ENCODE measurements at regions not wholly inside any gene's neighbourhood (a gene's known extent, or its start where the extent isn't known, plus 50 kb on each side); places are given as distances from the start of the nearest gene placed in this dataset.

DNA sequence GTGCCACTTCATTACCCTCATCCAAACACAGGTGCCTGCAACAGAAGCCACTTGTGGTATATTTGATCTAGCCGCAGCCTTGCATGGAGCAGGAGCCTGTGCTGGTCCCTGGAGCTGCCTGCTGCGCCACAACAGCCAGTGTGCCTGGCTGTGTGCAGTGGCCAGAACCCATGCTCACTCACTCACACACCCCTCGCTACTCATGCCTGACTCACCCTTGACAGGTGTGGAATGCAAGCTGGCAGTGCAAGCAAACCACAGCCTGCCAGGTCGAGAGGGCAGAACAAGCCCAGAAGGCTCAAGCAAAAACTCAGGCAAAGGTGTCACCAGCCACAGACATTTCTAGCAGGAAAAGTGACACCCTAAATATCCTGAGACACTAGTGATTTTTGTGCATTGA, 1510.9 kb downstream of the KCNT2 start:
- Mint-ChIP-seq H3K27ac (ENCODE audit: low read depth, unreplicated experiment) (no peak overlapping the region), H3K4me3 (ENCODE audit: unreplicated experiment) (peak overlapping the region; percentile 25), H3K27me3 (ENCODE audit: insufficient read depth, unreplicated experiment) (no peaks in the 10 kb centered on the region), H3K9me3 (ENCODE audit: unreplicated experiment) (no peaks in the 10 kb centered on the region), H3K4me1 (ENCODE audit: insufficient read depth, unreplicated experiment) (peaks cover 24% of the 10 kb centered on the region), H3K36me3 (ENCODE audit: insufficient read depth, unreplicated experiment) (no peaks in the 10 kb centered on the region)
- DNase-seq (ENCODE audit: unreplicated experiment): peak; percentile 91
- TF ChIP-seq, protein P1, sequence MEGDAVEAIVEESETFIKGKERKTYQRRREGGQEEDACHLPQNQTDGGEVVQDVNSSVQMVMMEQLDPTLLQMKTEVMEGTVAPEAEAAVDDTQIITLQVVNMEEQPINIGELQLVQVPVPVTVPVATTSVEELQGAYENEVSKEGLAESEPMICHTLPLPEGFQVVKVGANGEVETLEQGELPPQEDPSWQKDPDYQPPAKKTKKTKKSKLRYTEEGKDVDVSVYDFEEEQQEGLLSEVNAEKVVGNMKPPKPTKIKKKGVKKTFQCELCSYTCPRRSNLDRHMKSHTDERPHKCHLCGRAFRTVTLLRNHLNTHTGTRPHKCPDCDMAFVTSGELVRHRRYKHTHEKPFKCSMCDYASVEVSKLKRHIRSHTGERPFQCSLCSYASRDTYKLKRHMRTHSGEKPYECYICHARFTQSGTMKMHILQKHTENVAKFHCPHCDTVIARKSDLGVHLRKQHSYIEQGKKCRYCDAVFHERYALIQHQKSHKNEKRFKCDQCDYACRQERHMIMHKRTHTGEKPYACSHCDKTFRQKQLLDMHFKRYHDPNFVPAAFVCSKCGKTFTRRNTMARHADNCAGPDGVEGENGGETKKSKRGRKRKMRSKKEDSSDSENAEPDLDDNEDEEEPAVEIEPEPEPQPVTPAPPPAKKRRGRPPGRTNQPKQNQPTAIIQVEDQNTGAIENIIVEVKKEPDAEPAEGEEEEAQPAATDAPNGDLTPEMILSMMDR (IDR thresholded peaks at IDR 0.05; ENCODE audit: unreplicated experiment): no peak
- intact Hi-C loops (cut with micrococcal nuclease): no loop called here
- no TSS peak for BruUV-seq (replicated peaks)
- ChIA-PET POLR2A (interaction anchor here (1.7 kb wide), 1 partner anchor 14 kb away, joined by 6 read pairs; no protein-coding TSS in a partner anchor), CTCF (interaction anchor here (0.6 to 1.1 kb wide), 6 partner anchors 9 to 1212 kb away, joined by 3 to 4 read pairs (median 3); no protein-coding TSS in a partner anchor)

DNA sequence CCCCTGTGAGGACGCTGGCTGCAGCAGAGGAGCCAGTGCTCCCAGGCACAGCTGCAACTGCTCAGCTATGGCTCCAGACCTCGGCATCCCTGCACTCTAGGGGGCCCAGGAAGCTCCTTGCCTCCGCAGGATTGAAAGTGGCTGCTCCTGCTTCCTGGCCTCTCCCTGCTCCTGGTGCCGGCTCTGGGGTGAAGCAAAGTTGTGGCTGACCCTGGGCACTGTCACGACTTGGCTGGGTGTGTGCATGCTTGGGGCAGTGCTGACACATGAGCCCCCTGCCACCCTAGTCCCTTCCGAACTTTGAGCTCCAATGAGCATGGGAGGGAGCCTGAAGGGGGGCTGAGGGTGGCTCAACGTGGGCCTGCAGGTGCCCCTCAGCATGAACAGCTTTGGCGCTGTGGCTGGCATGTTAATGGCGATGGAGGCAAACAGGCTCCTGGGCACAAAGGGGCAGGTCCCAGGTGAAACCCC, 1512.2 kb downstream of the KCNT2 start:
- Mint-ChIP-seq H3K36me3 (ENCODE audit: insufficient read depth, unreplicated experiment) (no peaks in the 10 kb centered on the region), H3K27ac (ENCODE audit: low read depth, unreplicated experiment) (no peak overlapping the region), H3K4me3 (ENCODE audit: unreplicated experiment) (no peak overlapping the region), H3K27me3 (ENCODE audit: insufficient read depth, unreplicated experiment) (no peaks in the 10 kb centered on the region), H3K9me3 (ENCODE audit: unreplicated experiment) (no peaks in the 10 kb centered on the region), H3K4me1 (ENCODE audit: insufficient read depth, unreplicated experiment) (peaks cover 24% of the 10 kb centered on the region)
- ChIA-PET POLR2A (no interaction called here), CTCF (interaction anchor here (0.8 kb wide), 1 partner anchor 38 kb away, joined by 3 read pairs; no protein-coding TSS in a partner anchor)
- TF ChIP-seq, protein P1 (IDR thresholded peaks at IDR 0.05; ENCODE audit: unreplicated experiment): no peak
- no peak for DNase-seq (ENCODE audit: unreplicated experiment)
- intact Hi-C loops (cut with micrococcal nuclease): no loop called here
- no TSS peak for BruUV-seq (replicated peaks)

DNA sequence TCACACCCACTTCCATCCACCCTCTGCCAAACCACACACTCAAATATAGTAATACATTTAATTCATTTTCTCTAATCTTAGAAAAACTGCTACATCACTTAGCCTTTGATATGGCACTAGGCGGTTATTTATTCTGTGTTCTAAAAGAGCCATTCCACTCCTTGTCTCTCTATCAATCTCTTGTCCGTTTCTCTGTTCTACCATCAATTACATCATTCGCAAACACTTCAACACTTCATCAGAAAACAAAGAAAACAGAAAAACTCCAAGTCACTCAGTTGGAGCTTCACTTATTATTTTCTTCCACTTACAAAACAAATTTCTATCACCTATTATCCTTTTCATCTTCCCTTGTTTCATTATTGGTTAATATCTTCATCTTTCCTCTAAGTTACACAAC, 1523.0 kb downstream of the KCNT2 start:
- BruUV-seq (replicated peaks): no TSS peak
- peaks cover 12% of the 10 kb centered on the region for H3K4me1 Mint-ChIP-seq (ENCODE audit: insufficient read depth, unreplicated experiment)
- H3K27me3 Mint-ChIP-seq (ENCODE audit: insufficient read depth, unreplicated experiment): no peaks in the 10 kb centered on the region
- intact Hi-C loops (cut with micrococcal nuclease): no loop called here
- CTCF ChIA-PET: no interaction called here
- no peaks in the 10 kb centered on the region for H3K36me3 Mint-ChIP-seq (ENCODE audit: insufficient read depth, unreplicated experiment)
- no peaks in the 10 kb centered on the region for H3K9me3 Mint-ChIP-seq (ENCODE audit: unreplicated experiment)
- H3K27ac Mint-ChIP-seq (ENCODE audit: low read depth, unreplicated experiment): no peak overlapping the region
- TF ChIP-seq, protein P1 (IDR thresholded peaks at IDR 0.05; ENCODE audit: unreplicated experiment): no peak
- POLR2A ChIA-PET: no interaction called here
- DNase-seq (ENCODE audit: unreplicated experiment): no peak
- no peak overlapping the region for H3K4me3 Mint-ChIP-seq (ENCODE audit: unreplicated experiment)

DNA sequence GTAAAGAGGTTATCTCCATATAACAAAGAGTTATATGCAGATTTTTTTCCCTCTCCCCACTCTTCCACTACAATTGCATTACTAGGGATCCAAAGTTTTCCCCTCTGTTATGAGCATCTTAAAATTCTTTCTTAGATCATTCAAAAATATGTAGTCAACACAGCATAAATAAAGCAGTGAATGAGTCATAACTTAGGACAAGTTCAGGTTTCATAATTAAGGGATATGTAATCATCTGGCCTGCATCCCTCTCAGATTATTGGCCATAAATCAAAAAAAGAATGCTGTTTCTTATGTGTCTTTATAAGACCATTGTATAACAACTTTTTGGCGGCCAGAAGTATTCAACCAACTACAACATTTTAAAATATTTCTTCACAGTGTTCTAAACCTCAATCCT, 1526.1 kb downstream of the KCNT2 start:
- Mint-ChIP-seq H3K27me3 (ENCODE audit: insufficient read depth, unreplicated experiment) (no peaks in the 10 kb centered on the region), H3K4me3 (ENCODE audit: unreplicated experiment) (no peak overlapping the region), H3K4me1 (ENCODE audit: insufficient read depth, unreplicated experiment) (peaks cover 12% of the 10 kb centered on the region), H3K27ac (ENCODE audit: low read depth, unreplicated experiment) (no peak overlapping the region), H3K9me3 (ENCODE audit: unreplicated experiment) (no peaks in the 10 kb centered on the region), H3K36me3 (ENCODE audit: insufficient read depth, unreplicated experiment) (no peaks in the 10 kb centered on the region)
- CTCF ChIA-PET: no interaction called here
- POLR2A ChIA-PET: interaction anchor here (1.4 kb wide), 1 partner anchor 15 kb away, joined by 6 read pairs; no protein-coding TSS in a partner anchor
- intact Hi-C loops (cut with micrococcal nuclease): no loop called here
- DNase-seq (ENCODE audit: unreplicated experiment): peak; percentile 72
- BruUV-seq (replicated peaks): no TSS peak
- TF ChIP-seq, protein P1 (IDR thresholded peaks at IDR 0.05; ENCODE audit: unreplicated experiment): no peak
